SK-N-SH (cell line): ENCODE measurements at regions not wholly inside any gene's neighbourhood (a gene's known extent, or its start where the extent isn't known, plus 50 kb on each side); places are given as distances from the start of the nearest gene placed in this dataset.

Experiments
- CTCF ChIA-PET: fragments of 300-600, 350-600 bp; formaldehyde crosslinking; extraction: SDS; loops from one replicate; lab custom pipeline; 2021; lab: Yijun Ruan, JAX
- POLR2A ChIA-PET: fragments of 350-600 bp; sonication (Branson Sonifier 250); formaldehyde crosslinking; extraction: SDS; loops from one replicate; lab custom pipeline; 2020; ENCODE audit warnings: antibody characterized with exemption, inconsistent platforms; lab: Yijun Ruan, JAX
- DNase-seq: peaks from one replicate; pipeline ENCODE4 v3.0.0; 2012
- H2AFZ ChIP-seq: fragments of 200-600 bp; sonication (generic); 2 replicates; pipeline ENCODE4 v1.8.1; 2016; ENCODE audit warnings: antibody characterized with exemption, mild to moderate bottlenecking, low read depth
- H3F3A ChIP-seq: fragments of 200-600 bp; sonication (generic); replicated peaks from 2 replicates; pipeline ENCODE3; 2016; ENCODE audit warnings: antibody characterized with exemption, mild to moderate bottlenecking; ENCODE audit not compliant: insufficient read depth
- H3K27ac ChIP-seq, 2 experiments: fragments of 200-500 bp in 1 of 2; fragments of 200-600 bp in 1 of 2; sonication (Bioruptor generic) in 1 of 2; sonication (generic), shearing (Covaris generic) in 1 of 2; 2 replicates each; pipeline versions ENCODE4 v1.5.1 to v1.6.1; 2014 to 2016; ENCODE audit warnings: low read depth in 2 of 2, inconsistent platforms in 1 of 2, low read length in 1 of 2, mild to moderate bottlenecking in 1 of 2, mixed read lengths in 1 of 2
- H3K27me3 ChIP-seq: fragments of 200-600 bp; sonication (generic), shearing (Covaris generic); 2 replicates; pipeline ENCODE4 v1.6.1; 2016; ENCODE audit warnings: mixed run types; ENCODE audit not compliant: insufficient read depth
- H3K36me3 ChIP-seq, 2 experiments: fragments of 200-500 bp in 1 of 2; fragments of 200-600 bp in 1 of 2; sonication (Bioruptor generic) in 1 of 2; sonication (generic) in 1 of 2; replicated peaks in 1 of 2; 2 replicates each; pipeline versions ENCODE3 to v1.5.1; 2014 to 2016; ENCODE audit warnings: low read length in 1 of 2, mild to moderate bottlenecking in 1 of 2; ENCODE audit not compliant: insufficient read depth in 2 of 2, control insufficient read depth in 1 of 2
- H3K4me1 ChIP-seq, 2 experiments: fragments of 200-500 bp in 1 of 2; fragments of 200-600 bp in 1 of 2; sonication (Bioruptor generic) in 1 of 2; sonication (generic), shearing (Covaris generic) in 1 of 2; 2 replicates each; pipeline versions ENCODE4 v1.5.1 to v1.6.1; 2014 to 2016; ENCODE audit warnings: low read depth in 1 of 2, low read length in 1 of 2, mixed run types in 1 of 2; ENCODE audit not compliant: insufficient read depth in 2 of 2, control insufficient read depth in 1 of 2
- H3K4me2 ChIP-seq: fragments of 200-600 bp; sonication (generic), shearing (Covaris generic); 2 replicates; pipeline ENCODE4 v1.6.1; 2017; ENCODE audit warnings: mixed run types
- H3K4me3 ChIP-seq, 2 experiments: fragments of 200-500 bp in 1 of 2; fragments of 200-600 bp in 1 of 2; sonication (Bioruptor generic) in 1 of 2; sonication (generic), shearing (Covaris generic) in 1 of 2; 2 replicates each; pipeline versions ENCODE4 v1.5.1 to v1.8.1; 2014 to 2016; ENCODE audit warnings: low read depth in 2 of 2, inconsistent platforms in 1 of 2, low read length in 1 of 2, mild to moderate bottlenecking in 1 of 2, mixed read lengths in 1 of 2, moderate library complexity in 1 of 2
- H3K79me2 ChIP-seq: fragments of 200-600 bp; sonication (generic); 2 replicates; pipeline ENCODE4 v1.8.1; 2017; ENCODE audit warnings: mild to moderate bottlenecking; ENCODE audit not compliant: insufficient read depth
- H3K9ac ChIP-seq: fragments of 200-600 bp; sonication (generic); 2 replicates; pipeline ENCODE4 v1.6.1; 2017; ENCODE audit warnings: mixed run types
- H3K9me2 ChIP-seq: fragments of 200-600 bp; sonication (generic); 2 replicates; pipeline ENCODE4 v1.6.1; 2017; ENCODE audit warnings: mixed run types
- H3K9me3 ChIP-seq: fragments of 200-600 bp; sonication (generic); 2 replicates; pipeline ENCODE4 v1.6.1; 2017; ENCODE audit warnings: mixed run types, mild to moderate bottlenecking, moderate library complexity
- H4K20me1 ChIP-seq: fragments of 200-600 bp; sonication (generic); 2 replicates; pipeline ENCODE4 v1.6.1; 2017; ENCODE audit warnings: mild to moderate bottlenecking, mixed run types; ENCODE audit not compliant: insufficient read depth
- CTCF ChIP-seq: fragments of 200-600 bp; sonication (generic); IDR thresholded peaks from 2 replicates; pipeline ENCODE4 v1.6.1; 2017; ENCODE audit warnings: antibody characterized with exemption, mild to moderate bottlenecking, moderate library complexity
- ELF1 ChIP-seq: IDR thresholded peaks from 2 replicates; pipeline ENCODE4 v1.4.0; 2012
- EP300 ChIP-seq, 2 experiments: IDR thresholded peaks; 2 replicates each; pipeline versions ENCODE4 v1.4.0 to v1.6.1; 2012; ENCODE audit warnings: borderline replicate concordance in 1 of 2, low read depth in 1 of 2, low read length in 1 of 2
- EZH2phosphoT487 ChIP-seq: fragments of 200-600 bp; sonication (generic); IDR thresholded peaks from 2 replicates; pipeline ENCODE4 v1.6.1; 2017; ENCODE audit warnings: low read depth, mixed run types, mild to moderate bottlenecking, antibody characterized with exemption, moderate library complexity, borderline replicate concordance
- FOSL2 ChIP-seq: IDR thresholded peaks from 2 replicates; pipeline ENCODE4 v1.4.0; 2012; ENCODE audit warnings: low read depth, mild to moderate bottlenecking, moderate library complexity, borderline replicate concordance
- FOXJ3 ChIP-seq: sonication (generic); formaldehyde crosslinking; IDR thresholded peaks from 2 replicates; pipeline ENCODE4 v1.5.1; 2020; ENCODE audit warnings: mild to moderate bottlenecking, missing genetic modification reagents
- GABPA ChIP-seq: IDR thresholded peaks from 2 replicates; pipeline ENCODE4 v1.4.0; 2012; ENCODE audit warnings: low read depth, mild to moderate bottlenecking
- GATA2 ChIP-seq: sonication (generic); formaldehyde crosslinking; IDR thresholded peaks from 2 replicates; pipeline ENCODE4 v1.5.0; 2020; ENCODE audit warnings: mild to moderate bottlenecking, missing genetic modification reagents
- IRF3 ChIP-seq: fragments of 150-350 bp; IDR thresholded peaks from 2 replicates; pipeline ENCODE4 v1.6.1; 2016; ENCODE audit warnings: mild to moderate bottlenecking, low read depth, low read length
- JUND ChIP-seq: IDR thresholded peaks from 2 replicates; pipeline ENCODE4 v1.4.0; 2012
- MAX ChIP-seq: IDR thresholded peaks from 2 replicates; pipeline ENCODE4 v1.4.0; 2012; ENCODE audit warnings: low read depth
- MEF2A ChIP-seq: IDR thresholded peaks from 2 replicates; pipeline ENCODE4 v1.4.0; 2012; ENCODE audit warnings: low read depth, borderline replicate concordance
- NFIC ChIP-seq: IDR thresholded peaks from 2 replicates; pipeline ENCODE4 v1.4.0; 2012; ENCODE audit warnings: borderline replicate concordance
- NRF1 ChIP-seq: IDR thresholded peaks from 2 replicates; pipeline ENCODE4 v1.6.1; 2012; ENCODE audit warnings: low read depth, mild to moderate bottlenecking, low read length
- PBX3 ChIP-seq: IDR thresholded peaks from 2 replicates; pipeline ENCODE4; 2012
- POLR2AphosphoS5 ChIP-seq: IDR thresholded peaks from 2 replicates; pipeline ENCODE4 v1.6.1; 2012; ENCODE audit warnings: low read depth, low read length
- RAD21 ChIP-seq: IDR thresholded peaks from 2 replicates; pipeline ENCODE4 v1.6.1; 2012; ENCODE audit warnings: mild to moderate bottlenecking, low read length
- RFX5 ChIP-seq: IDR thresholded peaks from 2 replicates; pipeline ENCODE4 v1.6.1; 2012; ENCODE audit warnings: mild to moderate bottlenecking, improper control_type of control experiment, low read length
- SIN3A ChIP-seq: IDR thresholded peaks from 2 replicates; pipeline ENCODE4 v1.6.1; 2012; ENCODE audit warnings: low read depth, mild to moderate bottlenecking, low read length, moderate library complexity, borderline replicate concordance
- TAF1 ChIP-seq: IDR thresholded peaks from 2 replicates; pipeline ENCODE4 v1.6.1; 2012; ENCODE audit warnings: low read depth, mild to moderate bottlenecking, low read length, moderate library complexity, borderline replicate concordance
- TEAD4 ChIP-seq: IDR thresholded peaks from 2 replicates; pipeline ENCODE4 v1.4.0; 2012; ENCODE audit warnings: mild to moderate bottlenecking, borderline replicate concordance; ENCODE audit not compliant: insufficient read depth
- YY1 ChIP-seq: IDR thresholded peaks from 2 replicates; pipeline ENCODE4 v1.4.0; 2012; ENCODE audit warnings: low read depth, mild to moderate bottlenecking
- WGBS: methylation state at CpG from one replicate; pipeline ENCODE4 v1.1.6; 2017; ENCODE audit warnings: low lambda C conversion rate; 5-methylcytosine and 5-hydroxymethylcytosine counted together

GRCh38 chr4:111120191-111120590 lies 497.3 kb upstream of the PITX2 start (continued):
- TF ChIP-seq CTCF (no peak), JUND (no peak), RAD21 (no peak), MEF2A (no peak)
- TF ChIP-seq, all 33 proteins: peak for 0

GRCh38 chr4:111126340-111126739 lies 503.5 kb upstream of the PITX2 start:
- TF ChIP-seq NFIC (no peak), TEAD4 (no peak), NRF1 (no peak), EP300 (IDR thresholded peaks at IDR 0.05; ENCODE audit: borderline replicate concordance in 1 of 2, low read depth in 1 of 2, low read length in 1 of 2) (no peak), FOSL2 (no peak), TAF1 (no peak), SIN3A (no peak), MAX (no peak), CTCF (no peak), PBX3 (no peak), ELF1 (no peak), GATA2 (no peak), FOXJ3 (CRISPR knock-in tag) (no peak), RAD21 (no peak), RFX5 (no peak), GABPA (no peak), IRF3 (no peak), YY1 (no peak), POLR2AphosphoS5 (no peak), EZH2phosphoT487 (no peak)
- no peaks in the 10 kb centered on the region for H3K9me3 ChIP-seq
- H2AFZ ChIP-seq = no peak overlapping the region
- no peak overlapping the region for H3K27ac ChIP-seq
- no peak overlapping the region for H3K9ac ChIP-seq
- 2% methylated on average over 2 of the region's 2 CpGs for WGBS
- no peaks in the 10 kb centered on the region for H3K27me3 ChIP-seq
- H3K4me2 ChIP-seq = no peak overlapping the region
- no peak for DNase-seq
- CTCF ChIA-PET = no interaction called here
- no peaks in the 10 kb centered on the region for H4K20me1 ChIP-seq
- no peaks in the 10 kb centered on the region for H3K36me3 ChIP-seq
- H3F3A ChIP-seq = no peaks in the 10 kb centered on the region
- no peaks in the 10 kb centered on the region for H3K79me2 ChIP-seq
- no peaks in the 10 kb centered on the region for H3K9me2 ChIP-seq
- no peak overlapping the region for H3K4me3 ChIP-seq
- POLR2A ChIA-PET = no interaction called here
- H3K4me1 ChIP-seq = no peaks in the 10 kb centered on the region
